GM11168 (cell line): ENCODE measurements at regions not wholly inside any gene's neighbourhood (a gene's known extent, or its start where the extent isn't known, plus 50 kb on each side); places are given as distances from the start of the nearest gene placed in this dataset.

Source experiments
- in situ Hi-C: fragments of 300-500 bp; cut with MboI; formaldehyde crosslinking; loops from one replicate; pipeline ENCODE4 v1.12.0; 2022; ENCODE audit warnings: low sequenced_read_pairs; ENCODE audit not compliant: unreplicated experiment

- in situ Hi-C loops = no loop called here
Observed at GRCh38 chr6:16078064-16078463, 50.8 kb upstream of the MYLIP start.

- in situ Hi-C loops = no loop called here
Observed at GRCh38 chr6:16069671-16070070, 59.2 kb upstream of the MYLIP start.

- in situ Hi-C loops = no loop called here
Observed at GRCh38 chr6:16069222-16069621, 59.7 kb upstream of the MYLIP start.

- in situ Hi-C loops = no loop called here
Observed at GRCh38 chr6:16067568-16067967, 61.3 kb upstream of the MYLIP start.

- in situ Hi-C loops = no loop called here
Observed at GRCh38 chr6:16064671-16065072, 64.2 kb upstream of the MYLIP start.

GRCh38 chr6:16063580-16063979, 65.3 kb upstream of the MYLIP start:
- in situ Hi-C loops = no loop called here

- in situ Hi-C loops = no loop called here
Observed at GRCh38 chr6:16061818-16062217, 67.1 kb upstream of the MYLIP start.

GRCh38 chr6:16060039-16060438, 68.8 kb upstream of the MYLIP start:
- in situ Hi-C loops = no loop called here

GRCh38 chr6:16059496-16059895, 69.4 kb upstream of the MYLIP start:
- in situ Hi-C loops = no loop called here

GRCh38 chr6:16058929-16059345, 69.9 kb upstream of the MYLIP start:
- in situ Hi-C loops = no loop called here

- in situ Hi-C loops = no loop called here
Observed at GRCh38 chr6:16058201-16058928, 70.5 kb upstream of the MYLIP start.

GRCh38 chr6:16057446-16057845, 71.4 kb upstream of the MYLIP start:
- in situ Hi-C loops = no loop called here

GRCh38 chr6:16056263-16056870, 72.5 kb upstream of the MYLIP start:
- in situ Hi-C loops = no loop called here

GRCh38 chr6:16055852-16056251, 73.0 kb upstream of the MYLIP start:
- in situ Hi-C loops = no loop called here

GRCh38 chr6:16049168-16049567, 79.7 kb upstream of the MYLIP start:
- in situ Hi-C loops = no loop called here

- in situ Hi-C loops = no loop called here
Observed at GRCh38 chr6:16048221-16048620, 80.7 kb upstream of the MYLIP start.

GRCh38 chr6:16047435-16047990, 81.4 kb upstream of the MYLIP start:
- in situ Hi-C loops = no loop called here

- in situ Hi-C loops = no loop called here
Observed at GRCh38 chr6:16045238-16045637, 83.6 kb upstream of the MYLIP start.

- in situ Hi-C loops = no loop called here
Observed at GRCh38 chr6:16044211-16044643, 84.7 kb upstream of the MYLIP start.

- in situ Hi-C loops = no loop called here
Observed at GRCh38 chr6:16043171-16044135, 85.4 kb upstream of the MYLIP start.

GRCh38 chr6:16042751-16043150, 86.1 kb upstream of the MYLIP start:
- in situ Hi-C loops = no loop called here
